ENCODE measurements at regions not wholly inside any gene's neighbourhood (a gene's known extent, or its start where the extent isn't known, plus 50 kb on each side); places are given as distances from the start of the nearest gene placed in this dataset.

GRCh38 chr4:19838858-19839257, 412.8 kb upstream of the SLIT2 start:
- no peaks in the 10 kb centered on the region for H3K36me3 ChIP-seq (ENCODE audit: low read depth, missing control alignments)
- H3K27me3 ChIP-seq, result no peaks in the 10 kb centered on the region
- H3K4me1 ChIP-seq, result no peaks in the 10 kb centered on the region
- 95 to 100% methylated on average over 1 of the region's 1 CpG for WGBS, 2 donors
- H3K4me3 ChIP-seq, result no peak overlapping the region
- DNase-seq, result no peak
- intact Hi-C loops (cut with DNase I; ENCODE audit: low total_unique reads), result no loop called here
- H3K9me3 ChIP-seq, result no peaks in the 10 kb centered on the region
- TF ChIP-seq CTCF (IDR thresholded peaks at IDR 0.05) (no peak), POLR2A (IDR thresholded peaks at IDR 0.05) (no peak)
- no peak overlapping the region for H3K27ac ChIP-seq

- 91% methylated on average over 3 of the region's 3 CpGs for WGBS, 2 donors
- H3K4me3 ChIP-seq, result no peak overlapping the region
- intact Hi-C loops (cut with DNase I; ENCODE audit: low total_unique reads), result no loop called here
Observed at GRCh38 chr4:19835429-19835828, 416.3 kb upstream of the SLIT2 start.

GRCh38 chr4:19832411-19832810, 419.3 kb upstream of the SLIT2 start:
- no peaks in the 10 kb centered on the region for H3K9me3 ChIP-seq

More at GRCh38 chr4:19835429-19835828, 416.3 kb upstream of the SLIT2 start:
- Histone ChIP-seq H3K27ac (no peak overlapping the region), H3K36me3 (ENCODE audit: low read depth, missing control alignments) (no peaks in the 10 kb centered on the region), H3K4me1 (no peaks in the 10 kb centered on the region), H3K27me3 (no peaks in the 10 kb centered on the region), H3K9me3 (no peaks in the 10 kb centered on the region)
- no peak for DNase-seq
- TF ChIP-seq CTCF (IDR thresholded peaks at IDR 0.05) (no peak), POLR2A (IDR thresholded peaks at IDR 0.05) (no peak)

GRCh38 chr4:19831644-19832285, 419.9 kb upstream of the SLIT2 start:
- no peak overlapping the region for H3K4me3 ChIP-seq
- 88 to 90% methylated on average over 4 of the region's 4 CpGs for WGBS, 2 donors
- no peak for DNase-seq
- H3K27me3 ChIP-seq, result no peaks in the 10 kb centered on the region
- no peaks in the 10 kb centered on the region for H3K9me3 ChIP-seq
- H3K36me3 ChIP-seq (ENCODE audit: low read depth, missing control alignments), result no peaks in the 10 kb centered on the region
- intact Hi-C loops (cut with DNase I; ENCODE audit: low total_unique reads), result no loop called here
- TF ChIP-seq CTCF (IDR thresholded peaks at IDR 0.05), result no peak
- TF ChIP-seq POLR2A (IDR thresholded peaks at IDR 0.05), result no peak
- no peak overlapping the region for H3K27ac ChIP-seq
- H3K4me1 ChIP-seq, result no peaks in the 10 kb centered on the region

More at GRCh38 chr4:19832411-19832810, 419.3 kb upstream of the SLIT2 start:
- DNase-seq, result no peak
- WGBS, 2 donors, result 85 to 87% methylated on average over 3 of the region's 3 CpGs
- Histone ChIP-seq H3K27ac (no peak overlapping the region), H3K4me1 (no peaks in the 10 kb centered on the region), H3K4me3 (no peak overlapping the region), H3K36me3 (ENCODE audit: low read depth, missing control alignments) (no peaks in the 10 kb centered on the region), H3K27me3 (no peaks in the 10 kb centered on the region)
- TF ChIP-seq CTCF (IDR thresholded peaks at IDR 0.05) (no peak), POLR2A (IDR thresholded peaks at IDR 0.05) (no peak)
- intact Hi-C loops (cut with DNase I; ENCODE audit: low total_unique reads), result no loop called here

GRCh38 chr4:19829101-19829500, 422.6 kb upstream of the SLIT2 start:
- 92 to 99% methylated on average over 4 of the region's 4 CpGs for WGBS, 2 donors
- TF ChIP-seq CTCF (IDR thresholded peaks at IDR 0.05) (no peak), POLR2A (IDR thresholded peaks at IDR 0.05) (no peak)
- H3K9me3 ChIP-seq, result no peaks in the 10 kb centered on the region
- no peak overlapping the region for H3K27ac ChIP-seq
- no peak for DNase-seq
- intact Hi-C loops (cut with DNase I; ENCODE audit: low total_unique reads), result no loop called here
- no peaks in the 10 kb centered on the region for H3K27me3 ChIP-seq
- no peaks in the 10 kb centered on the region for H3K36me3 ChIP-seq (ENCODE audit: low read depth, missing control alignments)
- no peak overlapping the region for H3K4me3 ChIP-seq
- no peaks in the 10 kb centered on the region for H3K4me1 ChIP-seq

Measured in testis (tissue), 2 donors.